ENCODE measurements at regions not wholly inside any gene's neighbourhood (a gene's known extent, or its start where the extent isn't known, plus 50 kb on each side); places are given as distances from the start of the nearest gene placed in this dataset.
A peak's percentile ranks its signal among the peaks of the same experiment; 100 is the strongest.
"Not testable (repeated sequence)": the region's sequence is repeated elsewhere in the genome, so short reads cannot be mapped to it uniquely, and the experiment has no call there.

DNA sequence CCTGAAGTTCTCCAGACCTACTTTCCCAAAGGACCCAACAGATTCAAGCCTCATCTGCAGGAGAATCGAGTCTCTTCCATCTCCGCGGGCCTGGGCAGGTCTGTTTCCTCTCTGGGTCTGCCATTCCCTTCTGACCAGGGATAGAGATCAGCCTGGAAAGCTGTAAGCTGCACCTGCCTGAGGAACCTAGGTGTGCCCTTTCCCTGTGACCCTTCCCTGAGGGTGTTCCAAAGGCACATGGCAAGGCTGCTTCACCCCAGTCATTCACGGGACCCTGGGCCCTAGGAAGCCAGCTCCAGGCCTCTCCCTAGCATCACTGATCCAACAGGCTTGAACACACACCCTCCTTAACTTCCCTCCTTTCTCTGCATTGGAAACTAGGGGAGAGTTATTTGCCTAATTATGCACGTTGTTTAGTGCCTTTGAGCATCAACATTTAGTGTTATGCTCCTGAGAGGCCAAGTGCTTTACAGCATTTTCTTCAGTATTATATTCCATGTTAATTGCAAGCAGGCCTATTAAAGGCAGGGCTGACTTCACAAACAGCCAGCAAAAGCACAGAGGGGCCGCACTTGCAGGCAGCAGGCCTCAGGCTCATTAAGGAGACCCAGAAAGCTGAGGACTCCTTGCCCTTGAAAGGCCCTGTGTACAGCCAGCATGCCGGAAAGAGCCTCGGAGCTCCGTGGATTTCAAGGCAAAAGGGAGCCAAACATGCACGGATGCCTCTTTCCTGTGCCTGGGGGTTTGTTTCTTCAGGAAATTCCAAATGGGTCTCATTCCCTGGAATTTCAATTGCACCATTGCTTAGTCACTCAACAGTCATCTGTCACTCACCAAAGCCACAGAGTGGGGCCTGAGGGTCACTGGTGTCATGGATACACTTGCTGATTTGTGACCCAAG lies 91.0 kb upstream of the FAM20C start:
- DNase-seq (ENCODE audit: low spot score), result no peak

DNA sequence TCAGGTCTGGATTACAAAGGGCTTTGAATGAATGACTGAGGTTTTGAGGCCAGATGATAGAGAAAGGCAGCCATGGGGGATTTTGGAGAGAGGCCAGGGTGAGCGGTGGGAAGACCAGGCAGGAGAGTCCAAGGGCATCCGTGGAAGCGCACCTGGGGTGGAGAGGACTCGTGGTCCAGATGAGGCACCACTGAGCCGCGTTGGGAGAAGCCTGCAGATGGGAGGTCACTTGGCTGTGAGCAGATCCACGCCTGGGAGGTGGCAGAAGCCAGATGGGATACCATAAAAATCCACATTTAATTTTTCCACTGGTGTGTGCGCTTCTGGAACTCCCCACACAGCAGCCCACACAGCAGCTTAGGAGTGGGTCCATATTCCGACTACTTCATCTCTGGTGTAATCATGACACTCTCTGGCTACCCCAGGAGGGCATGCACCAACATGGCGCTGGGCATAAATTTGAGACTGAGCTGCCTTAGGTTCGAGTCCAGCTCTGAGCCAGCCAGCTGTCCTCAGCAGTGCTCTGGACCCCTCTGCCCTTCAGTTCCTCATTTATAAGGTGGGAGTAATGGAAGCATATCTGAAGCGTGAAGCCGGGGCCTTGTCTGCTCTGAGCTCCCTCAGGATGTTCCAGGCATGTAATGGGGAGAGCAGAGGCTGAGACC lies 90.2 kb upstream of the FAM20C start:
- no peak for DNase-seq (ENCODE audit: low spot score)

DNA sequence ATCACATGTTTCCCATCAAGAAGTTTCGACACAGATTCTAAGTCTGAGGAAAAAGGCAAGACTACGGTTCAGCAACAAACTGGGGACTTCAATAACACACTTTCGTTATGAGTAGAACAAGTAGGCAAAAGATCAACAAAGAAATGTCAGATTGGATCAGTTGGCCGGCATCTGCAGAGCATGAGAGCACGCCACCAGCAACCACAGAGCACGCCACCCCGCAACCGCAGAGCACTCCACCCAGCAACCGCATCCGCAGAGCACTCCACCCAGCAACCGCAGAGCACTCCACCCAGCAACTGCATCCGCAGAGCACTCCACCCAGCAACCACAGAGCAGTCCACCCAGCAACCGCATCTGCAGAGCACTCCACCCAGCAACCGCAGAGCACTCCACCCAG lies 89.7 kb upstream of the FAM20C start:
- no peak for DNase-seq (ENCODE audit: low spot score)

DNA sequence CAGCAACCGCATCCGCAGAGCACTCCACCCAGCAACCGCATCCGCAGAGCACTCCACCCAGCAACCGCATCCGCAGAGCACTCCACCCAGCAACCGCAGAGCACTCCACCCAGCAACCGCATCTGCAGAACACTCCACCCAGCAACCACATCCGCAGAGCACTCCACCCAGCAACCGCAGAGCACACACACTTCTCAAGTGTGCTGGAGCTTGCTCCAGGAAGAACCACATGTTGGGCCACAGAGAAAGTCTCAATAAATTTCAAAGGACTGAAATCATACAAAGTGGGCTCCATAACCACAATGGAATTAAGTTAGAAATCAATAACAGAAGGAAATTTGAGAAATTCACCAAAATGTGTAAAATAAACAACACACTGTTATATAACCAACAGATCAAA lies 88.4 kb upstream of the FAM20C start:
- not testable (repeated sequence) for DNase-seq (ENCODE audit: low spot score)

DNA sequence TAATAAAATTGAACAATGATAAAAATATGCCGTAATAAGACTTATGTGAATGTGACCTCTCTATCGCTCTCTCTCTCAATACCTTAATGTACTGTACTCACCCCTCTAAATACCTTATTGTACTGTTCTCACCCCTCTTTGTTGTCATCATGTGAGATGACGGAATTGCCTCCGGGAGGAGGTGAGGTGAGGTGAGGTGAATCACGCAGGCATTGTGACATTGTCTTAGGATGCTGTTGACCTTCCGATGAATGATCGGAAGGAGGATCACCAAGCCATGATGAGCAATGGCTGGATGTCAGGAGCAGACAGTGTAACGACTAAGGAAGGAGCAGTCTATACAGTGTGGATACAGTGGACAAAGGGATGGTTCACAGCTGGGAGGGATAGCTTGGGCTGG lies 87.4 kb upstream of the FAM20C start:
- DNase-seq (ENCODE audit: low spot score), result no peak

DNA sequence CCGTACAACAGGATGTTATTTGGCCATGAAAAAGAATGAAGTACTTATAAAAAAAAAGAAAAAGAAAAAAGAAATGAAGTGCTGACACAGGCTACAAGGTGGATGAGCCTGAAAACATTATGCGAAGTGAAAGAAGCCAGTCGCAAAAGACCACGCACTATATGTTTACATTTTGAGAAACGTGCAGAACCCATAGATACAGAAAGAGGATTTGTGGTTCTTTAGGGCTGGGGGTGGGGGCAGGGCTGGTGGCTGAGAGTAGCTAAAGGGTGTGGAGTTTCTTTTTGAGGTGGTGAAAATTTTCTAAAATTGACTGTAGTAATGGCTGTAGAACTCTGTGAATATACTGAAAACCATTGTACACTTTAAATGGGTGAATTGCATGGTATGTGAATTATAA lies 86.0 kb upstream of the FAM20C start:
- no peak for DNase-seq (ENCODE audit: low spot score)

DNA sequence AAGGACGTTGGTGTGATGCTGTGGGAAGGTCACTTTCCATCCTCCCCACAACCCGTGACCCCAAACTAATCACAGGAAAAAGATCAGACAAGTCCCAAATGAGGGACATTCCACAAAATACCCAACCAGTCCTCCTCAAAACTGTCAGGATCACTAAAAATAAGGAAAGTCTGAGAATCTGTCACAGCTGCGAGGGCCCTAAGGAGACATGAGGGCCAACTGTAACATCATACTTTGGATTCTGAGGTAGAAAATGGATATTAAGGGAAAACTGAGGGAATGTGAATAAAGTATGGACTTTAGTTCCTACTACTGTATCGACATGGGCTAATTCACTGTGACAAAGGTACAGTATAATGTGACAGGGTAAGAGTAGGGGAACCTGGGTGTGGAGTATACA lies 85.1 kb upstream of the FAM20C start:
- DNase-seq (ENCODE audit: low spot score), result no peak

DNA sequence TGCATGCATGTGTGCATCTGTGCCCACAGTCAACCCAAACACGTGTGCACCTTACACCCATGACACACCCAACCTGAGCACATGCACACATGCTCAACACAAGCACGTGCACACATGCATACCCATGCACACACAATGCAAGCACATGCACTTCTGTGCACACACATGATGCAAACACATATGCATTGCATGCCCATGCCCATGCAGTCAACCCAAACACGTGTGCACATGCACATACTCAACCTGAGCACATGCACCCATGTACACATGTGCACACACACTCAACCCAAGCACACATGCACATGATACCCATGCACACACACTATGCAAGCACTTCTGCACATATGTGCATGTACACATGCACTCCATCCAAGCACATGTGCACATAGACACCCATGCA lies 84.5 kb upstream of the FAM20C start:
- no peak for DNase-seq (ENCODE audit: low spot score)

DNA sequence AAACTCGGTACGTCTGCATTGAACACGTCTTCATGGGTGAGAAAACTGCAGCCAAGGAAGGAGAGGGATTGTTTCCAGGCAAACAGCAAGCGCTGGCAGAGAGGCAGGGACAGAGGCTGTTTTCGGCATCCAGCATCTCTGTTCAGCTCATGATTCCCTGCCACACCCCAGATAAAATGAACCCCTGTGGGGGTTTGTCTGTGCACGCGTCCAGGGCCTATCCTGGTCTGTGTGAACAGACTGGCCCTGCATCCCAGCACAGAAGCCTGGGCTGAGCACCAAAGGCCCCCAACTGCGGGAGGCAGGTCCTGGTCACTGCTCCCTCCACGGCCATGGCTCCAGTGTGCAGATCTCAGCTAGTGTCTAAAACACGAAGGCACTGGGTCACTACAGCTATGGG lies 83.3 kb upstream of the FAM20C start:
- no peak for DNase-seq (ENCODE audit: low spot score)

DNA sequence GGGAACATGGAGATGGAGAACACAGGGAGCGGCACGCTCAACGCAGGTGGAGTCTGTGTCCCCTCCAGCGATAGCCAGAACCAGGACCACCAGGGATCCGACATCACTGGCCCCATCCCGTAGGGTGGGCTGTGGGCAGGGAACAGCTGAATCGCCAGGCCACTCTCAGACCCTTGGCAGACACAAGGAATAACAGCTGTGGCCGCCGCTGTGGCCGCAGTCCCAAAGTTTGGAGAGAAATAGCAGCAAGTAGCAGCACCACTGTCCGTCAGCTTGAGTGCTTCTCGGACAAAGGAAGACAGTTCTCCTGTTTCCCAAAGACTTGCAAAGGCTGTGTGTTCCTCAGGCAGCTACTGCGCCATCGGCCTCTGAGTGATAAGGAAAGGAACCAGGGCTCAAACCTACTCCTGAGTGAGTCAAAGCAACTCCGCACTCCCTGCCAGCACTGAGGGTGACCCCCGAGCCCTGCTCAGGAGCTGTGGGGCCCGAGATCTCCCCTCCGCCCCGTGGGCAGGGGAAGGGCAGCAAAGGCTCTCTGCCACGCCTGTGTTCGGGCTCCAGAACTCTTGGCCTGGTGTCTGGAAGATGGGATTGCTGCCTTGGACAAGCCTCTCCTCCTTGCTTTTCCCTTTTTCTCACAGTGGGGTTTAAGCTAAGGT lies 82.3 kb upstream of the FAM20C start:
- no peak for DNase-seq (ENCODE audit: low spot score)

DNA sequence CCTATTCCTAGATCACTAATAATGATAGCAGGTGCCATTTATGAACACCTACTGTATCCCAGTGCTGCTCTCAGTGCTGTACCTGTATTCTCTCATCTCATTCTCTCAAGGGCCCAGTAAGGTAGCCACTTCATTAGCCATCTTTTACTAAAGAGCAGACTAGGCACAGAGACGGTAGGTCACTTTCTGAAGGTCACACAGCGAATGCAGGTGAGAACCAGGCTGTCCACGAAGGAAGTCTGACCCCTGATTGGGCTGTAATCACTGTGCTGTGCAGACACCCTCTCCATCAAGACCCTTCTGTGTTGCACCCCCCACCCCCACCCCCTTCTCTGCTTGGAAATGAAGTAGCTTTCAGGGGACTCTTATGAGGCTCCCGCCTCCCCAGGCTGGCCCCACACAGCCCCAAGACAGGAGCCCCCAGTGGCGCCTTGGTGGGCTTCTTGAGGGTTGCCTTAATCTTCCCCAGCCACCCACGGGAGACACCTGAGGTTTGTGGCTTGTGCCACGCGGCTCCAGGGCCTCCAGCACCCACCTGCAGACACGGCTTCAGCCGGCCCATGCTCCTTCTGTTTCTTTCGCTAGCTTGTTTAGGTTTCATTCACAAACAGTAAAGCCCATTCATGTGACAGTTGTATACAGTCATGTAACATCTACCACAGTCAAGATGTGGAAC lies 81.7 kb upstream of the FAM20C start:
- DNase-seq (ENCODE audit: low spot score), result no peak

DNA sequence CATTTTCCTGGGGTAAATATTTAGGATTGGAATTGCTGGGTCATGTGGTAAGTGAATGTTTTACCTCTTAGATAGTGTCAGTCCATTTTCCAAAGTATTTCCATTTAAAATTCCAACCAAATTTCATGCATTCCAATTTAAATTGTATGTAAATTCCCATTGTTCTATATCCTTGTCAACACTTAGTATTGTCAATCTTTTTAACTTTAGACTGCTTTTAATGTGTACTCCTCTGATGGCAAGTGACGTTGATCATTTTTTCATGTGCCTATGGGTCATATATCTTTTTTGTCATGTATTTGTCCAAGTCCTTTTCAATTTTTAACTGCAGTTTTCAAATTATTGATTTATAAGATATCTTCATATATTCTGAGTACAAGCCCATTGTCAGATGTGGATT lies 80.8 kb upstream of the FAM20C start:
- DNase-seq (ENCODE audit: low spot score), result no peak

DNA sequence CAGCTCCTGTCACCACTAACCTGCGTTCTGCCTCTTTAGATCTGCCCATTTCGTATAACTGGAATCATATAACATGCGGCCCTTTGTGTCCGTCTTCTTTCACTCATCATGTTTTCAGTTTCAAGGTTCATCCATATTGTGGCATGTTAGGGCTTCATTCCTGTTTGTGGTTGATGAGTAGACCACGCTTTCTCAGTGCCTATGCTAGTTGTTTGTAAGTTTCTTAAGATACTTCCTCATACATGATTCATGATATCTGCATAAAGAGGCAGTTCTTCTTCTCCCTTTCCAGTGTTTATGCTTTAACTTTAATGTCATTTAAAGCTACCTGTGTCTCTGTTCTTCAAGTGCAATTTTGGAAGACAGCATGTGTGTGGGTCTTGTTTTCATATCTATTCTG lies 79.5 kb upstream of the FAM20C start:
- DNase-seq (ENCODE audit: low spot score), result no peak

DNA sequence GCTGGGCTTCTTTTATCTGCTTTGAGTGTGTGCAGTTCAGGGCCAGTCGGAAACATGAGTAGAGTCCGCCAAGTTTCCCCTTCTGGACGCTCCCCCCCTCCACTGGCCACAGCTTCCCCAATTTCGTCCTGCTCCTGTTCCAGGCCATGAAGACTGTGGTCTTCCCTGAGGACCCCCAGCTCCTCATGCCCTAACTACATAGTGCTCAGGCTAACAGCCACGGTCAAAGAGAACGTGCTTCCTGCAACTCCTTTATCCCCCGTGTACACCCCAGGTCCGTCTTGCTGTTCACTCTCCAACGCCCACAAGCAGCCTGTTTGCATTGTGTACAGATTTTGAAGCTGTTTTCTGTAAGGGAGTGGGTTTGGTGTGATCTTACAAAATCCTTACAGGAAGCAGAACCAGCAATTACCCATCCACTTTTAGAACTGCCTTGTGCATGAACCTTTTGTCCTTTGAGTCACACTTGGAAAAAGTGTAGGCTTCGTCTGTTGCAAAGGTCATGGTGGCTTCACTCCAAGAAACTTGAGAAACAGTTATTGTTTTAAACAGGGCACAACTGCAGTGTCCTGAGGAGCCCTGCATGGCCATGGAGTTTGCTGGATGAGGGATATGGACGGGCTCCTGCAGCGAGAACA lies 77.0 kb upstream of the FAM20C start:
- no peak for DNase-seq (ENCODE audit: low spot score)

DNA sequence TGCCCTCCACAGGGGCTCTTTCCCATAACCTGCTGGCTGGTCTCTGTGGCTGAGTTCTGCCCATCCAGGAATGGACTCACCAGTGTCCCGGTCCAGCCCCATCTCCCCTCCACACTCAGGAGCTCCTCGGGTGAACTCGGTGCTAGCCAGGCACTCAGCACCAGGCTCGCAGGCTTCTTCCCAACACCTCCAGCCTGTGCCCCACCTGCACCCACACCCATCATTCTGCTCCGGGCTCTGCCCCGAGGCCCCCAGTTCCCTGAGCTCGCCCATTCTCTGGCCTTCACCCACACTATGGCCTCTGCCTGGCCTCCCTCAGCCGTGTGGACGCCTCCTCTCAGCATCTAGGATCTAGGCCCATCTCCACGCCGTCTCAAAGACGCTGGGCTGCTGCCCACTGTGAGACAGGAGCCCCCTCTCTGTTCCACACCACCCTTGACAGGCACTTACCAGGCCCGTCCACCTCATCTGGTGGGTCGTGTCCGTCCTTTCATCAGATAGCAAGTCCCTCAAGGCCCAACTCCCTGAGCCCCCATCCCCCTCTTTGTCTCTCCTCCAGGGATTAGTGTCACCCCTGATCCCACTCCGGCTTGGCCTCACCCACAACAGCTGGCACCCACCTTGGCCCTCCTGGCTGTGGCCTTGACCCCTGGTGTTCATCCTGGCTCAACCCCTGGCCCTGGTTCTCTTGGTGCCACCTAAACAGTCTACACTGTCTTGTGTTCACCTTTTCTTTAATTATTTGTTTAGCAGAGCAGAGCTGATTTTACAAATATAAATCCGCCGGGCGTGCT lies 76.0 kb upstream of the FAM20C start:
- DNase-seq (ENCODE audit: low spot score), result no peak

DNA sequence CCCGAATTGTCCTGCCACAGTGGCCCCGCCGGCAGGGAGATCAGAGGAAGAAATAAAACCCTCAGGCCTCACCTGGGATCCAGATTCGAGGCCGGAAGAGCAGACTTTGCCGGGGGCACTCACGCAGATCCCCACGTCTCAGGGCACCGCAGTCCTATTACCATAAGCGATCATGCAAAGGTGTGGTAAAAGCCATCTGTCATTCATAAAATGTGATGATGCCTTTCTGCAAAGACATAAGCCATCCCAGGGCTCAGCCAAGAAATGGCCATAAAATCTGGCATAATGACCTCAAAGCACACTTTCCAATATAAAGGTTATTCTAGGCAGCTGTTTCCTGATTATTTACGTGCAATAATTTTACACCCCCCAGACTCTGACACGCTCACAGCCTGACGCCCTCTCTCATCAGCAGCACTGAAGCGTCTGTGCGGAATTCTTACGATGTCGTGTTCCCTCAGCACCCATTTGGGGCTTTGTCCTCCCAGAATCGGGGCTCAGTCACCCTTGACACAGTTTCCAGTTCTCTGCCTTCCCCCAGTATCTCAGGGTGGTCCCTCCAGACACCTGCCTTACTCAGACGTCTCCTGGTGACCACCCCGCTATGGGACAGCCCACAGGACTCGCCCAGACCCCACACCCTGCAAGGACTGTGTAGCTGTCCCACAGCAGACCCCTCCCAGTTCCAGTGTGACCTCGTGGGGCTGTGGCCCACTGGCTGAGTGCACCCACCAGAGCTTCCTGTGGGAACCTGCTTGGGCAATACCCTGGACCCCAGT lies 74.3 kb upstream of the FAM20C start:
- peak; percentile 67 for DNase-seq (ENCODE audit: low spot score)

DNA sequence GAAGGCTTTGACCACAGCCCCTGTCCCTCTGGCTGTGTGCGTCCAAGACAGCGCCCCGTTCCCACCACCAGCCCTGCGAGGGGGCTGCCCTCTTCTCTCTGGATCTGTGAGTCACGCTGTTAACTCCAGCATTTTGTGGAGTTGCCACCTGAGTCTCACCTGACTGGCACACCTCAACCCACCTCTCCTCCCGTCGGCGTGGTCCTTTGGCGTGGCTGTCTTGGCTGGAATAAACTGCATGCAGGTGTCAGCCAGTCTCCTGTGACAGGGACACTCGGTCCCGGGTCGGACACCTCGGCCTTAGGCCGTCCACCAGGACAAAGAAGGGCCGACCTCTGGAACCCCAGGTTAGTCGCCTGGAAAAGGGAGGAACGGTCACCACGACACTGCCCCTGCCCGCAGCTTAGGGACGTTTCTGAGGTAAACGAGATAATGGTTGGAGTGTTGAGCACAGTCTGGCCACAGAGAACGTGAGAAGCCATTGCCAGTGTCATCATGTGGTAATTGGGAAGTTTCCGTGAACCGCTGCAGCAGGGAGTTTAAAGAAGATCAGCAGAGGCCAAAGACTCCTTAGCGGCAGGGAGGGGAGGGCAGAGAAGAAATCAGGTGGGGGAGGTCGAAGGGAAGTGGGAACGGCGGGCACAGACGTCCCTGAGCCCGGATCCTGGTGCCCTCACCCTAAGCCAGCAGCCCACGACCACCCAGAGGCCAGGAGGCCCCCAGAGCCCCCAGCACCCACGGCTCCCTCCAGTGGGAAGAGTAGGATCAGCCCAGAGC lies 73.6 kb upstream of the FAM20C start:
- DNase-seq (ENCODE audit: low spot score), result peak; percentile 68

DNA sequence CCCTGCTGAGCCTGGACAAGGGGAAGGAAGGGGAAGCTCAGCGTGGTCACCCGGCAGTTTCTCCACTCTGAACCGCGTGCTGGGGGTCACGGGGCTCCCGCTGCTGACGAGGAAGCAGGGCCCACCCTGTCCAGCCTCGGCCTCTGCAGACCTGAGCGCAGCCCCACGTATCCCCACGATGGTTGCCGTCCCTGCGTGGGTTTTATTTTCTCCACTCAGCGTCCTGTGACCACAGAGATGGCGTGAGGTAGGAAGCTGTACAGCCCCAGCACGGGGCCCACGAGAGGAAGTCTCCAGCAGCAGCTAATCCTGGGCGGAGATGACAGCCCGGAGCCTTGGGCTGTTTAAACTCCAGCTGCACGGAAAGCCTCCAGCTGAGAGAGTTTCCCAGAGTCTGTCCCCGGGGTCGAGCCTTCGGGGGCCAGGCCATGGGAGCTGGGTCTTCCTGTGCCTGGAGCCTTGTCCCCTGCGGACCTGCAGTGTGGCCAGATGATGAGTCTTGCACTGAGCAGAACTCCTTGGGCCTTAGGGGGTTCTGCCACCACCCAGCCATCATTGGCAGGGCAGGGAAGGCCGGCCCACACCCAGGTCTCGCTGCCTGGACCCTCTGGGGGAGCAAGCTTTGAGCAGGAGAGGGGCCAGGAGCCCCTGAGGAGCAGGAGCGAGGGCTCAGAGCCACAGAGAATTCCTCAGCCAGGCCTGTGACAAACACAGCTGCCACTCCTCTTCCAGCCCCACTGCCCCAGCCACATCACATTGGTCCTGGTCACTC lies 72.8 kb upstream of the FAM20C start:
- DNase-seq (ENCODE audit: low spot score), result peak; percentile 70
